SK-N-SH (cell line): ENCODE measurements at regions not wholly inside any gene's neighbourhood (a gene's known extent, or its start where the extent isn't known, plus 50 kb on each side); places are given as distances from the start of the nearest gene placed in this dataset.

Experiments
- CTCF ChIA-PET: fragments of 300-600, 350-600 bp; formaldehyde crosslinking; extraction: SDS; loops from one replicate; lab custom pipeline; 2021; lab: Yijun Ruan, JAX
- POLR2A ChIA-PET: fragments of 350-600 bp; sonication (Branson Sonifier 250); formaldehyde crosslinking; extraction: SDS; loops from one replicate; lab custom pipeline; 2020; ENCODE audit warnings: antibody characterized with exemption, inconsistent platforms; lab: Yijun Ruan, JAX
- DNase-seq: peaks from one replicate; pipeline ENCODE4 v3.0.0; 2012
- H2AFZ ChIP-seq: fragments of 200-600 bp; sonication (generic); 2 replicates; pipeline ENCODE4 v1.8.1; 2016; ENCODE audit warnings: antibody characterized with exemption, mild to moderate bottlenecking, low read depth
- H3F3A ChIP-seq: fragments of 200-600 bp; sonication (generic); replicated peaks from 2 replicates; pipeline ENCODE3; 2016; ENCODE audit warnings: antibody characterized with exemption, mild to moderate bottlenecking; ENCODE audit not compliant: insufficient read depth
- H3K27ac ChIP-seq, 2 experiments: fragments of 200-500 bp in 1 of 2; fragments of 200-600 bp in 1 of 2; sonication (Bioruptor generic) in 1 of 2; sonication (generic), shearing (Covaris generic) in 1 of 2; 2 replicates each; pipeline versions ENCODE4 v1.5.1 to v1.6.1; 2014 to 2016; ENCODE audit warnings: low read depth in 2 of 2, inconsistent platforms in 1 of 2, low read length in 1 of 2, mild to moderate bottlenecking in 1 of 2, mixed read lengths in 1 of 2
- H3K27me3 ChIP-seq: fragments of 200-600 bp; sonication (generic), shearing (Covaris generic); 2 replicates; pipeline ENCODE4 v1.6.1; 2016; ENCODE audit warnings: mixed run types; ENCODE audit not compliant: insufficient read depth
- H3K36me3 ChIP-seq, 2 experiments: fragments of 200-500 bp in 1 of 2; fragments of 200-600 bp in 1 of 2; sonication (Bioruptor generic) in 1 of 2; sonication (generic) in 1 of 2; replicated peaks in 1 of 2; 2 replicates each; pipeline versions ENCODE3 to v1.5.1; 2014 to 2016; ENCODE audit warnings: low read length in 1 of 2, mild to moderate bottlenecking in 1 of 2; ENCODE audit not compliant: insufficient read depth in 2 of 2, control insufficient read depth in 1 of 2
- H3K4me1 ChIP-seq, 2 experiments: fragments of 200-500 bp in 1 of 2; fragments of 200-600 bp in 1 of 2; sonication (Bioruptor generic) in 1 of 2; sonication (generic), shearing (Covaris generic) in 1 of 2; 2 replicates each; pipeline versions ENCODE4 v1.5.1 to v1.6.1; 2014 to 2016; ENCODE audit warnings: low read depth in 1 of 2, low read length in 1 of 2, mixed run types in 1 of 2; ENCODE audit not compliant: insufficient read depth in 2 of 2, control insufficient read depth in 1 of 2
- H3K4me2 ChIP-seq: fragments of 200-600 bp; sonication (generic), shearing (Covaris generic); 2 replicates; pipeline ENCODE4 v1.6.1; 2017; ENCODE audit warnings: mixed run types
- H3K4me3 ChIP-seq, 2 experiments: fragments of 200-500 bp in 1 of 2; fragments of 200-600 bp in 1 of 2; sonication (Bioruptor generic) in 1 of 2; sonication (generic), shearing (Covaris generic) in 1 of 2; 2 replicates each; pipeline versions ENCODE4 v1.5.1 to v1.8.1; 2014 to 2016; ENCODE audit warnings: low read depth in 2 of 2, inconsistent platforms in 1 of 2, low read length in 1 of 2, mild to moderate bottlenecking in 1 of 2, mixed read lengths in 1 of 2, moderate library complexity in 1 of 2
- H3K79me2 ChIP-seq: fragments of 200-600 bp; sonication (generic); 2 replicates; pipeline ENCODE4 v1.8.1; 2017; ENCODE audit warnings: mild to moderate bottlenecking; ENCODE audit not compliant: insufficient read depth
- H3K9ac ChIP-seq: fragments of 200-600 bp; sonication (generic); 2 replicates; pipeline ENCODE4 v1.6.1; 2017; ENCODE audit warnings: mixed run types
- H3K9me2 ChIP-seq: fragments of 200-600 bp; sonication (generic); 2 replicates; pipeline ENCODE4 v1.6.1; 2017; ENCODE audit warnings: mixed run types
- H3K9me3 ChIP-seq: fragments of 200-600 bp; sonication (generic); 2 replicates; pipeline ENCODE4 v1.6.1; 2017; ENCODE audit warnings: mixed run types, mild to moderate bottlenecking, moderate library complexity
- H4K20me1 ChIP-seq: fragments of 200-600 bp; sonication (generic); 2 replicates; pipeline ENCODE4 v1.6.1; 2017; ENCODE audit warnings: mild to moderate bottlenecking, mixed run types; ENCODE audit not compliant: insufficient read depth
- ELF1 ChIP-seq: IDR thresholded peaks from 2 replicates; pipeline ENCODE4 v1.4.0; 2012
- FOXM1 ChIP-seq: IDR thresholded peaks from 2 replicates; pipeline ENCODE4 v1.4.0; 2012; ENCODE audit warnings: low read depth, mild to moderate bottlenecking
- JUND ChIP-seq: IDR thresholded peaks from 2 replicates; pipeline ENCODE4 v1.4.0; 2012
- MAX ChIP-seq: IDR thresholded peaks from 2 replicates; pipeline ENCODE4 v1.4.0; 2012; ENCODE audit warnings: low read depth
- MEF2A ChIP-seq: IDR thresholded peaks from 2 replicates; pipeline ENCODE4 v1.4.0; 2012; ENCODE audit warnings: low read depth, borderline replicate concordance
- MXI1 ChIP-seq: IDR thresholded peaks from 2 replicates; pipeline ENCODE4 v1.6.1; 2012; ENCODE audit warnings: mild to moderate bottlenecking, low read depth, low read length, improper control_type of control experiment
- NFIC ChIP-seq: IDR thresholded peaks from 2 replicates; pipeline ENCODE4 v1.4.0; 2012; ENCODE audit warnings: borderline replicate concordance
- RAD21 ChIP-seq: IDR thresholded peaks from 2 replicates; pipeline ENCODE4 v1.6.1; 2012; ENCODE audit warnings: mild to moderate bottlenecking, low read length
- REST ChIP-seq: IDR thresholded peaks from 2 replicates; pipeline ENCODE4 v1.6.1; 2012; ENCODE audit warnings: mild to moderate bottlenecking, low read depth, low read length, moderate library complexity
- TEAD4 ChIP-seq: IDR thresholded peaks from 2 replicates; pipeline ENCODE4 v1.4.0; 2012; ENCODE audit warnings: mild to moderate bottlenecking, borderline replicate concordance; ENCODE audit not compliant: insufficient read depth
- YY1 ChIP-seq: IDR thresholded peaks from 2 replicates; pipeline ENCODE4 v1.4.0; 2012; ENCODE audit warnings: low read depth, mild to moderate bottlenecking
- whole genome bisulfite sequencing: methylation state at CpG from one replicate; pipeline ENCODE4 v1.1.6; 2017; ENCODE audit warnings: low lambda C conversion rate; 5-methylcytosine and 5-hydroxymethylcytosine counted together

GRCh38 chr12:43289426-43289801, 262.6 kb downstream of the ADAMTS20 start:
- no peak for TF ChIP-seq RAD21
- H3K27me3 ChIP-seq = no peaks in the 10 kb centered on the region
- no peak overlapping the region for H3K9ac ChIP-seq
- no peak overlapping the region for H3K4me3 ChIP-seq
- ChIA-PET POLR2A (no interaction called here), CTCF (interaction anchor here (1.1 to 2.2 kb wide), 4 partner anchors 47 to 807 kb away, joined by 5 to 7 read pairs (median 6); no protein-coding TSS in a partner anchor)
- H3K27ac ChIP-seq = no peak overlapping the region
- H3K9me2 ChIP-seq = no peaks in the 10 kb centered on the region
- WGBS = 50% methylated on average over 5 of the region's 5 CpGs
- H2AFZ ChIP-seq = no peak overlapping the region
- H4K20me1 ChIP-seq = no peaks in the 10 kb centered on the region
- H3K36me3 ChIP-seq = no peaks in the 10 kb centered on the region
- peaks cover 0 to 7% of the 10 kb centered on the region in 2 experiments; a peak in 2 of 4 replicates for H3K4me1 ChIP-seq
- no peaks in the 10 kb centered on the region for H3K9me3 ChIP-seq
- no peaks in the 10 kb centered on the region for H3F3A ChIP-seq
- H3K4me2 ChIP-seq = no peak overlapping the region
- H3K79me2 ChIP-seq = no peaks in the 10 kb centered on the region
- no peak for DNase-seq

GRCh38 chr12:43288671-43289425, 263.2 kb downstream of the ADAMTS20 start:
- no peak for DNase-seq
- H3K9me2 ChIP-seq = no peaks in the 10 kb centered on the region
- CTCF ChIA-PET = interaction anchor here (1.1 to 3.2 kb wide), 3 partner anchors 50 to 806 kb away, joined by 5 to 18 read pairs (median 6); no protein-coding TSS in a partner anchor
- no peak overlapping the region for H3K4me2 ChIP-seq
- H3K36me3 ChIP-seq = no peaks in the 10 kb centered on the region
- H3K4me1 ChIP-seq = peaks cover 0 to 7% of the 10 kb centered on the region in 2 experiments; a peak in 2 of 4 replicates
- no peak overlapping the region for H2AFZ ChIP-seq
- no peaks in the 10 kb centered on the region for H3F3A ChIP-seq
- H3K27me3 ChIP-seq = no peaks in the 10 kb centered on the region
- POLR2A ChIA-PET = no interaction called here
- H4K20me1 ChIP-seq = no peaks in the 10 kb centered on the region
- WGBS = 78% methylated on average over 15 of the region's 15 CpGs
- H3K9me3 ChIP-seq = no peaks in the 10 kb centered on the region
- no peak overlapping the region for H3K27ac ChIP-seq
- TF ChIP-seq JUND (no peak), YY1 (no peak), NFIC (no peak), MEF2A (no peak), MAX (no peak), TEAD4 (no peak), REST (no peak), ELF1 (no peak), FOXM1 (no peak), RAD21 (no peak), MXI1 (no peak)
- no peak overlapping the region for H3K9ac ChIP-seq
- no peak overlapping the region for H3K4me3 ChIP-seq
- H3K79me2 ChIP-seq = no peaks in the 10 kb centered on the region
